H1 (cell line): ENCODE measurements at regions not wholly inside any gene's neighbourhood (a gene's known extent, or its start where the extent isn't known, plus 50 kb on each side); places are given as distances from the start of the nearest gene placed in this dataset.

Source experiments
- ATF3 ChIP-seq: IDR thresholded peaks from 2 replicates; pipeline ENCODE4 v1.6.1; 2011; ENCODE audit warnings: low read depth, mild to moderate bottlenecking, low read length; ENCODE audit not compliant: insufficient read depth
- CTCF ChIP-seq, 3 experiments: IDR thresholded peaks; 1 replicate in 2 of 3; 2 replicates in 1 of 3; pipeline versions ENCODE4 v1.5.1 to v1.6.1; 2011; ENCODE audit warnings: low read length in 3 of 3, mild to moderate bottlenecking in 3 of 3, inconsistent platforms in 2 of 3, low read depth in 1 of 3, moderate library complexity in 1 of 3; ENCODE audit not compliant: insufficient read depth in 1 of 3; ENCODE audit errors: control extremely low read depth in 1 of 3
- MAX ChIP-seq: IDR thresholded peaks from 2 replicates; pipeline ENCODE4 v1.6.1; 2012; ENCODE audit warnings: inconsistent platforms
- TCF12 ChIP-seq: IDR thresholded peaks from 2 replicates; pipeline ENCODE4 v1.6.1; 2011; ENCODE audit warnings: low read depth, mild to moderate bottlenecking, low read length

GRCh38 chr6:169164451-169164850 is 89.2 kb downstream of the THBS2 start (continued):
- TF ChIP-seq CTCF (IDR thresholded peaks at IDR 0.05; ENCODE audit: control extremely low read depth in 1 of 3, insufficient read depth in 1 of 3, low read depth in 1 of 3, low read length in 3 of 3) (no peak), TCF12 (no peak), MAX (no peak), ATF3 (no peak)
